GM12878 (cell line): ENCODE measurements at regions not wholly inside any gene's neighbourhood (a gene's known extent, or its start where the extent isn't known, plus 50 kb on each side); places are given as distances from the start of the nearest gene placed in this dataset.

Experiments used
- ATAC-seq: fragments of 200-7000 bp; cut with Tn5 transposase; 3 replicates; pipeline ENCODE4 v1.9.1; 2020; ENCODE audit warnings: mild to moderate bottlenecking, moderate library complexity
- BruUV-seq: library from RNA; stranded (reverse); fragments of 400-500 nt; replicated peaks from 2 replicates; lab custom pipeline; 2021; lab: Mats Ljungman, UMichigan
- CTCF ChIA-PET: fragments of 300-600 bp; sonication (Branson Sonifier 250); formaldehyde crosslinking; extraction: SDS; loops from one replicate; lab custom pipeline; 2021; ENCODE audit warnings: inconsistent platforms; lab: Yijun Ruan, JAX
- POLR2A ChIA-PET: fragments of 350-600 bp; formaldehyde crosslinking; extraction: SDS; loops from one replicate; lab custom pipeline; 2021; ENCODE audit warnings: inconsistent platforms; lab: Charles Lee
- RAD21 ChIA-PET: fragments of 300-600 bp; sonication (Branson Sonifier 250); formaldehyde crosslinking; loops from one replicate; lab custom pipeline; 2023; ENCODE audit warnings: antibody characterized with exemption; ENCODE audit not compliant: unreplicated experiment; lab: Charles Lee
- SMC1A ChIA-PET: fragments of 300-600 bp; sonication (Branson Sonifier 250); formaldehyde crosslinking; loops from one replicate; lab custom pipeline; 2023; ENCODE audit not compliant: unreplicated experiment, uncharacterized antibody; lab: Charles Lee
- DNase-seq: peaks from one replicate; pipeline ENCODE4 v3.0.0-alpha.2; 2011; ENCODE audit warnings: low read depth, low spot score
- FAIRE-seq: peaks from 3 replicates; lab custom pipeline; 2011; peaks lifted over from hg19 to GRCh38; lab: Jason Lieb, UNC
- H2AFZ ChIP-seq: 2 replicates; pipeline ENCODE4 v1.6.0; 2011; ENCODE audit warnings: low read depth, low read length, control low read depth; ENCODE audit not compliant: control insufficient read depth
- H3K27ac ChIP-seq: 2 replicates; pipeline ENCODE4 v1.5.1; 2011; ENCODE audit warnings: control low read depth; ENCODE audit not compliant: control insufficient read depth, insufficient read depth
- H3K27me3 ChIP-seq, 2 experiments: replicated peaks in 1 of 2; 2 replicates each; pipeline versions ENCODE4 v1.6.0 to v1.6.1; 2011; ENCODE audit warnings: low read length in 1 of 2; ENCODE audit not compliant: control insufficient read depth in 2 of 2, insufficient read depth in 2 of 2
- H3K36me3 ChIP-seq, 2 experiments: 2 replicates each; pipeline ENCODE4 v1.5.1; 2011; ENCODE audit warnings: low read length in 1 of 2; ENCODE audit not compliant: control insufficient read depth in 2 of 2, insufficient read depth in 2 of 2
- H3K4me1 ChIP-seq: 2 replicates; pipeline ENCODE4 v1.6.1; 2011; ENCODE audit warnings: mild to moderate bottlenecking, low read length, moderate library complexity, mixed read lengths; ENCODE audit not compliant: control insufficient read depth, insufficient read depth
- H3K4me2 ChIP-seq: 2 replicates; pipeline ENCODE4 v1.6.0; 2011; ENCODE audit warnings: control low read depth; ENCODE audit not compliant: control insufficient read depth, insufficient read depth
- H3K4me3 ChIP-seq: fragments of 200-600 bp; sonication (generic); 2 replicates; pipeline ENCODE4 v1.5.1; 2016
- H3K79me2 ChIP-seq: 2 replicates; pipeline ENCODE4 v1.6.0; 2011; ENCODE audit warnings: low read length; ENCODE audit not compliant: control insufficient read depth, insufficient read depth
- H3K9ac ChIP-seq: 2 replicates; pipeline ENCODE4 v1.8.0; 2011; ENCODE audit warnings: low read length, control low read depth, mixed read lengths; ENCODE audit not compliant: control insufficient read depth, insufficient read depth
- H3K9me3 ChIP-seq: replicated peaks from 3 replicates; pipeline ENCODE4 v1.5.1; 2011; ENCODE audit warnings: mild to moderate bottlenecking, low read length; ENCODE audit not compliant: control insufficient read depth, insufficient read depth
- H4K20me1 ChIP-seq: 2 replicates; pipeline ENCODE4 v1.6.0; 2011; ENCODE audit not compliant: control insufficient read depth, insufficient read depth
- CBX3 ChIP-seq: fragments of 200-600 bp; sonication (generic); IDR thresholded peaks from 2 replicates; pipeline ENCODE4 v1.6.1; 2016; ENCODE audit warnings: low read depth, borderline replicate concordance
- EED ChIP-seq: sonication (generic); IDR thresholded peaks from 2 replicates; pipeline ENCODE4 v1.6.1; 2016; ENCODE audit warnings: antibody characterized with exemption, low read depth
- EZH2 ChIP-seq: IDR thresholded peaks from 2 replicates; pipeline ENCODE4 v1.6.1; 2012; ENCODE audit warnings: low read depth, mild to moderate bottlenecking, control low read depth, inconsistent platforms, low read length, borderline replicate concordance; ENCODE audit not compliant: control insufficient read depth
- GATAD2B ChIP-seq: fragments of 450-650 bp; conservative IDR thresholded peaks from 2 replicates; pipeline ENCODE4 v1.6.1; 2017; ENCODE audit warnings: low read depth, mild to moderate bottlenecking, moderate library complexity
- IRF4 ChIP-seq: IDR thresholded peaks from 2 replicates; pipeline ENCODE4 v1.6.1; 2011; ENCODE audit warnings: low read depth, low read length
- NFYA ChIP-seq: IDR thresholded peaks from 2 replicates; pipeline ENCODE4 v1.6.1; 2011; ENCODE audit warnings: low read depth, mild to moderate bottlenecking, low read length, improper control_type of control experiment, borderline replicate concordance
- NR2C2 ChIP-seq: IDR thresholded peaks from 2 replicates; pipeline ENCODE4 v1.6.1; 2011; ENCODE audit warnings: borderline replicate concordance, low read depth; ENCODE audit not compliant: control insufficient read depth, insufficient read length
- RELB ChIP-seq: fragments of 450-650 bp; IDR thresholded peaks from 2 replicates; pipeline ENCODE4 v1.6.1; 2017; ENCODE audit warnings: low read depth, mild to moderate bottlenecking, moderate library complexity
- SMC3 ChIP-seq: IDR thresholded peaks from 2 replicates; pipeline ENCODE4 v1.6.1; 2011; ENCODE audit warnings: low read length, improper control_type of control experiment, borderline replicate concordance
- ZZZ3 ChIP-seq: IDR thresholded peaks from 2 replicates; pipeline ENCODE4 v1.6.1; 2011; ENCODE audit warnings: low read depth; ENCODE audit not compliant: control insufficient read depth, insufficient read length
- WGBS: methylation state at CpG from one replicate; pipeline ENCODE4 v1.1.6; 2016; ENCODE audit warnings: low lambda C conversion rate; ENCODE audit not compliant: insufficient replicate concordance, insufficient coverage; ENCODE audit errors: missing lambda C conversion rate; 5-methylcytosine and 5-hydroxymethylcytosine counted together
- in situ Hi-C: fragments of 300-500 bp; cut with MboI; formaldehyde crosslinking; loops from 9 replicates; pipeline ENCODE4 v1.14.3; 2018; ENCODE audit warnings: mixed read lengths
- intact Hi-C: fragments of 100-400 bp; cut with micrococcal nuclease; formaldehyde crosslinking; loops from one replicate; pipeline ENCODE4 v1.14.2; 2022; ENCODE audit not compliant: unreplicated experiment
- TF ChIP-seq, protein P1 (sequence below): fragments of 450-650 bp; IDR thresholded peaks from 2 replicates; pipeline ENCODE4 v1.6.1; 2018; ENCODE audit warnings: borderline replicate concordance, mild to moderate bottlenecking; ENCODE audit not compliant: partially characterized antibody
- TF ChIP-seq, protein P2 (sequence below): IDR thresholded peaks from 2 replicates; pipeline ENCODE4 v1.6.1; 2012; ENCODE audit warnings: low read depth, low read length, improper control_type of control experiment
- TF ChIP-seq, protein P3 (sequence below): fragments of 450-650 bp; IDR thresholded peaks from 2 replicates; pipeline ENCODE4 v1.6.1; 2016; ENCODE audit warnings: mild to moderate bottlenecking

- H3K9ac ChIP-seq: no peak overlapping the region
- H3K36me3 ChIP-seq: no peaks in the 10 kb centered on the region
- H2AFZ ChIP-seq: no peak overlapping the region
- no peak for DNase-seq
- H3K79me2 ChIP-seq: no peaks in the 10 kb centered on the region
- in situ Hi-C loops: no loop called here
- H3K4me2 ChIP-seq: no peak overlapping the region
- no peaks in the 10 kb centered on the region for H4K20me1 ChIP-seq
- SMC1A ChIA-PET: interaction anchor here (0.7 to 2.7 kb wide), 8 partner anchors 9 to 113 kb away, joined by 3 to 16 read pairs (median 3); no protein-coding TSS in a partner anchor
- intact Hi-C loops: no loop called here
- H3K27ac ChIP-seq: no peak overlapping the region
- BruUV-seq: no TSS peak
- H3K4me1 ChIP-seq: no peaks in the 10 kb centered on the region
- 17% methylated on average over 5 of the region's 5 CpGs for WGBS
- TF ChIP-seq ZZZ3 (no peak), RELB (no peak), EED (no peak), NR2C2 (no peak), GATAD2B (no peak), CBX3 (no peak), NFYA (no peak), EZH2 (no peak), SMC3 (no peak), IRF4 (no peak)
- TF ChIP-seq, protein P1, sequence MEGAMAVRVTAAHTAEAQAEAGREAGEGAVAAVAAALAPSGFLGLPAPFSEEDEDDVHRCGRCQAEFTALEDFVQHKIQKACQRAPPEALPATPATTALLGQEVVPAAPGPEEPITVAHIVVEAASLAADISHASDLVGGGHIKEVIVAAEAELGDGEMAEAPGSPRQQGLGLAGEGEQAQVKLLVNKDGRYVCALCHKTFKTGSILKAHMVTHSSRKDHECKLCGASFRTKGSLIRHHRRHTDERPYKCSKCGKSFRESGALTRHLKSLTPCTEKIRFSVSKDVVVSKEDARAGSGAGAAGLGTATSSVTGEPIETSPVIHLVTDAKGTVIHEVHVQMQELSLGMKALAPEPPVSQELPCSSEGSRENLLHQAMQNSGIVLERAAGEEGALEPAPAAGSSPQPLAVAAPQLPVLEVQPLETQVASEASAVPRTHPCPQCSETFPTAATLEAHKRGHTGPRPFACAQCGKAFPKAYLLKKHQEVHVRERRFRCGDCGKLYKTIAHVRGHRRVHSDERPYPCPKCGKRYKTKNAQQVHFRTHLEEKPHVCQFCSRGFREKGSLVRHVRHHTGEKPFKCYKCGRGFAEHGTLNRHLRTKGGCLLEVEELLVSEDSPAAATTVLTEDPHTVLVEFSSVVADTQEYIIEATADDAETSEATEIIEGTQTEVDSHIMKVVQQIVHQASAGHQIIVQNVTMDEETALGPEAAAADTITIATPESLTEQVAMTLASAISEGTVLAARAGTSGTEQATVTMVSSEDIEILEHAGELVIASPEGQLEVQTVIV: no peak
- TF ChIP-seq, protein P2, sequence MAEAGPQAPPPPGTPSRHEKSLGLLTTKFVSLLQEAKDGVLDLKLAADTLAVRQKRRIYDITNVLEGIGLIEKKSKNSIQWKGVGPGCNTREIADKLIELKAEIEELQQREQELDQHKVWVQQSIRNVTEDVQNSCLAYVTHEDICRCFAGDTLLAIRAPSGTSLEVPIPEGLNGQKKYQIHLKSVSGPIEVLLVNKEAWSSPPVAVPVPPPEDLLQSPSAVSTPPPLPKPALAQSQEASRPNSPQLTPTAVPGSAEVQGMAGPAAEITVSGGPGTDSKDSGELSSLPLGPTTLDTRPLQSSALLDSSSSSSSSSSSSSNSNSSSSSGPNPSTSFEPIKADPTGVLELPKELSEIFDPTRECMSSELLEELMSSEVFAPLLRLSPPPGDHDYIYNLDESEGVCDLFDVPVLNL: no peak
- TF ChIP-seq, protein P3, sequence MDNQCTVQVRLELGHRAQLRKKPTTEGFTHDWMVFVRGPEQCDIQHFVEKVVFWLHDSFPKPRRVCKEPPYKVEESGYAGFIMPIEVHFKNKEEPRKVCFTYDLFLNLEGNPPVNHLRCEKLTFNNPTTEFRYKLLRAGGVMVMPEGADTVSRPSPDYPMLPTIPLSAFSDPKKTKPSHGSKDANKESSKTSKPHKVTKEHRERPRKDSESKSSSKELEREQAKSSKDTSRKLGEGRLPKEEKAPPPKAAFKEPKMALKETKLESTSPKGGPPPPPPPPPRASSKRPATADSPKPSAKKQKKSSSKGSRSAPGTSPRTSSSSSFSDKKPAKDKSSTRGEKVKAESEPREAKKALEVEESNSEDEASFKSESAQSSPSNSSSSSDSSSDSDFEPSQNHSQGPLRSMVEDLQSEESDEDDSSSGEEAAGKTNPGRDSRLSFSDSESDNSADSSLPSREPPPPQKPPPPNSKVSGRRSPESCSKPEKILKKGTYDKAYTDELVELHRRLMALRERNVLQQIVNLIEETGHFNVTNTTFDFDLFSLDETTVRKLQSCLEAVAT: no peak
- RAD21 ChIA-PET: no interaction called here
- POLR2A ChIA-PET: no interaction called here
- no peaks in the 10 kb centered on the region; a peak in 1 of 4 replicates for H3K27me3 ChIP-seq
- ATAC-seq: no peak
- no peak overlapping the region for H3K4me3 ChIP-seq
- no peak for FAIRE-seq
- CTCF ChIA-PET: interaction anchor here (1.1 to 1.3 kb wide), 3 partner anchors 13 to 292 kb away, joined by 3 read pairs; no protein-coding TSS in a partner anchor
- no peaks in the 10 kb centered on the region for H3K9me3 ChIP-seq
Measured at GRCh38 chr3:43211681-43212080, 74.7 kb upstream of the SNRK start.
